ENCODE measurements at regions not wholly inside any gene's neighbourhood (a gene's known extent, or its start where the extent isn't known, plus 50 kb on each side); places are given as distances from the start of the nearest gene placed in this dataset.
"Not testable (repeated sequence)": the region's sequence is repeated elsewhere in the genome, so short reads cannot be mapped to it uniquely, and the experiment has no call there.

DNA sequence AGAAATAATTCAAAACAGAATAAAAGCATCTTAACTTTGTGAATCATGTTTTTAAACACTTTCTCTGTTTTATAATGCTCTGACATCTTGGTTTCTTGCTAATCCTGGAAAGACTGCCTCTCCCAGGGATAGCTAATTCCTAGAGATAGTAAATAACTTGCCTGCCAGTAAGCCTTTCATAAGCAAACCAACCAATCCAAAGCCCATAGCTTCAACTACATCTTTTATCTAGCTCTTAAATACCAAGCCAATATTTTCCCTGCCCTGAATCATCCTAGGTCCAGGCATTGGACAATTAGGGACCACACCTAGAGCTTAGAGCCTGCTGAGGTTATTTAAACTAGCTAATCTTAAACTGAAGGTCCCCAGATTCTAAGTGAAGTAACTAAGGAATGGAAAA is 223.7 kb upstream of the DIPK2B start:
- no peak overlapping the region for H3K27ac ChIP-seq
- TF ChIP-seq, protein P1, sequence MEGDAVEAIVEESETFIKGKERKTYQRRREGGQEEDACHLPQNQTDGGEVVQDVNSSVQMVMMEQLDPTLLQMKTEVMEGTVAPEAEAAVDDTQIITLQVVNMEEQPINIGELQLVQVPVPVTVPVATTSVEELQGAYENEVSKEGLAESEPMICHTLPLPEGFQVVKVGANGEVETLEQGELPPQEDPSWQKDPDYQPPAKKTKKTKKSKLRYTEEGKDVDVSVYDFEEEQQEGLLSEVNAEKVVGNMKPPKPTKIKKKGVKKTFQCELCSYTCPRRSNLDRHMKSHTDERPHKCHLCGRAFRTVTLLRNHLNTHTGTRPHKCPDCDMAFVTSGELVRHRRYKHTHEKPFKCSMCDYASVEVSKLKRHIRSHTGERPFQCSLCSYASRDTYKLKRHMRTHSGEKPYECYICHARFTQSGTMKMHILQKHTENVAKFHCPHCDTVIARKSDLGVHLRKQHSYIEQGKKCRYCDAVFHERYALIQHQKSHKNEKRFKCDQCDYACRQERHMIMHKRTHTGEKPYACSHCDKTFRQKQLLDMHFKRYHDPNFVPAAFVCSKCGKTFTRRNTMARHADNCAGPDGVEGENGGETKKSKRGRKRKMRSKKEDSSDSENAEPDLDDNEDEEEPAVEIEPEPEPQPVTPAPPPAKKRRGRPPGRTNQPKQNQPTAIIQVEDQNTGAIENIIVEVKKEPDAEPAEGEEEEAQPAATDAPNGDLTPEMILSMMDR (IDR thresholded peaks at IDR 0.05): no peak
- no peak for TF ChIP-seq ZFX (IDR thresholded peaks at IDR 0.05; ENCODE audit: borderline replicate concordance)

- H3K27ac ChIP-seq: no peak overlapping the region
- TF ChIP-seq, protein P1 (IDR thresholded peaks at IDR 0.05): no peak
- no peak for TF ChIP-seq ZFX (IDR thresholded peaks at IDR 0.05; ENCODE audit: borderline replicate concordance)
Measured at GRCh38 chrX:45422216-45422925, 221.7 kb upstream of the DIPK2B start.

GRCh38 chrX:45421806-45422205 is 221.1 kb upstream of the DIPK2B start:
- no peak overlapping the region for H3K27ac ChIP-seq
- TF ChIP-seq, protein P1 (IDR thresholded peaks at IDR 0.05): no peak
- TF ChIP-seq ZFX (IDR thresholded peaks at IDR 0.05; ENCODE audit: borderline replicate concordance): no peak

- H3K27ac ChIP-seq: no peak overlapping the region
- TF ChIP-seq ZFX (IDR thresholded peaks at IDR 0.05; ENCODE audit: borderline replicate concordance): no peak
- TF ChIP-seq, protein P1 (IDR thresholded peaks at IDR 0.05): no peak
Measured at GRCh38 chrX:45404206-45404605, 203.5 kb upstream of the DIPK2B start.

- H3K27ac ChIP-seq: no peak overlapping the region
Measured at GRCh38 chrX:45401923-45402322, 201.2 kb upstream of the DIPK2B start.

GRCh38 chrX:45400951-45401725 is 200.5 kb upstream of the DIPK2B start:
- not testable (repeated sequence) for H3K27ac ChIP-seq

More at GRCh38 chrX:45401923-45402322, 201.2 kb upstream of the DIPK2B start:
- TF ChIP-seq, protein P1 (IDR thresholded peaks at IDR 0.05): no peak
- no peak for TF ChIP-seq ZFX (IDR thresholded peaks at IDR 0.05; ENCODE audit: borderline replicate concordance)

GRCh38 chrX:45400027-45400779 is 199.5 kb upstream of the DIPK2B start:
- H3K27ac ChIP-seq: no peak overlapping the region

More at GRCh38 chrX:45400027-45400779, 199.5 kb upstream of the DIPK2B start:
- no peak for TF ChIP-seq ZFX (IDR thresholded peaks at IDR 0.05; ENCODE audit: borderline replicate concordance)
- TF ChIP-seq, protein P1 (IDR thresholded peaks at IDR 0.05): no peak
